ENCODE measurements at regions not wholly inside any gene's neighbourhood (a gene's known extent, or its start where the extent isn't known, plus 50 kb on each side); places are given as distances from the start of the nearest gene placed in this dataset.

GRCh38 chr4:133424605-133425004 is 275.5 kb downstream of the PCDH10 start:
- DNase-seq (no peak), ATAC-seq (no peak)
- no peaks in the 10 kb centered on the region for H3K36me3 Mint-ChIP-seq (ENCODE audit: low read depth)
- no peaks in the 10 kb centered on the region for H3K9me3 Mint-ChIP-seq
- no peak overlapping the region for H3K27ac Mint-ChIP-seq
- no peaks in the 10 kb centered on the region for H3K4me1 Mint-ChIP-seq
- no peaks in the 10 kb centered on the region for H3K27me3 Mint-ChIP-seq
- no peak overlapping the region for H3K4me3 Mint-ChIP-seq

- no peak for DNase-seq
- ATAC-seq = no peak
- Mint-ChIP-seq H3K9me3 (no peaks in the 10 kb centered on the region), H3K4me1 (no peaks in the 10 kb centered on the region), H3K27ac (no peak overlapping the region), H3K4me3 (no peak overlapping the region), H3K27me3 (no peaks in the 10 kb centered on the region), H3K36me3 (ENCODE audit: low read depth) (no peaks in the 10 kb centered on the region)
These were observed 254.8 kb downstream of the PCDH10 start for GRCh38 chr4:133403913-133404312.

- Mint-ChIP-seq H3K27me3 (no peaks in the 10 kb centered on the region), H3K4me3 (no peak overlapping the region), H3K9me3 (no peaks in the 10 kb centered on the region), H3K27ac (no peak overlapping the region), H3K36me3 (ENCODE audit: low read depth) (no peaks in the 10 kb centered on the region), H3K4me1 (no peaks in the 10 kb centered on the region)
- no peak for DNase-seq
- no peak for ATAC-seq
These were observed 253.5 kb downstream of the PCDH10 start for GRCh38 chr4:133402616-133403015.

- no peaks in the 10 kb centered on the region for H3K9me3 Mint-ChIP-seq
- no peak for DNase-seq
- H3K4me3 Mint-ChIP-seq = no peak overlapping the region
- no peaks in the 10 kb centered on the region for H3K27me3 Mint-ChIP-seq
- no peaks in the 10 kb centered on the region for H3K36me3 Mint-ChIP-seq (ENCODE audit: low read depth)
- H3K27ac Mint-ChIP-seq = no peak overlapping the region
- no peak for ATAC-seq
- H3K4me1 Mint-ChIP-seq = no peaks in the 10 kb centered on the region
These were observed 246.0 kb downstream of the PCDH10 start for GRCh38 chr4:133394971-133395627.

GRCh38 chr4:133390198-133390855 is 241.2 kb downstream of the PCDH10 start:
- H3K27ac Mint-ChIP-seq = no peak overlapping the region
- H3K9me3 Mint-ChIP-seq = peaks cover 8% of the 10 kb centered on the region
- DNase-seq (no peak), ATAC-seq (no peak)
- no peak overlapping the region for H3K4me3 Mint-ChIP-seq
- H3K4me1 Mint-ChIP-seq = no peaks in the 10 kb centered on the region
- no peaks in the 10 kb centered on the region for H3K36me3 Mint-ChIP-seq (ENCODE audit: low read depth)
- no peaks in the 10 kb centered on the region for H3K27me3 Mint-ChIP-seq

- H3K36me3 Mint-ChIP-seq (ENCODE audit: low read depth) = no peaks in the 10 kb centered on the region
- no peak overlapping the region for H3K4me3 Mint-ChIP-seq
These were observed 239.9 kb downstream of the PCDH10 start for GRCh38 chr4:133389029-133389428.

GRCh38 chr4:133385161-133385954 is 236.3 kb downstream of the PCDH10 start:
- H3K27me3 Mint-ChIP-seq = no peaks in the 10 kb centered on the region
- no peaks in the 10 kb centered on the region for H3K4me1 Mint-ChIP-seq
- H3K4me3 Mint-ChIP-seq = no peak overlapping the region
- peaks cover 8% of the 10 kb centered on the region for H3K9me3 Mint-ChIP-seq
- no peaks in the 10 kb centered on the region for H3K36me3 Mint-ChIP-seq (ENCODE audit: low read depth)
- DNase-seq (no peak), ATAC-seq (no peak)
- H3K27ac Mint-ChIP-seq = no peak overlapping the region

More at GRCh38 chr4:133389029-133389428, 239.9 kb downstream of the PCDH10 start:
- no peaks in the 10 kb centered on the region for H3K27me3 Mint-ChIP-seq
- peaks cover 8% of the 10 kb centered on the region for H3K9me3 Mint-ChIP-seq
- no peak overlapping the region for H3K27ac Mint-ChIP-seq
- DNase-seq (no peak), ATAC-seq (no peak)
- H3K4me1 Mint-ChIP-seq = no peaks in the 10 kb centered on the region

GRCh38 chr4:133379681-133380438 is 230.8 kb downstream of the PCDH10 start:
- no peaks in the 10 kb centered on the region for H3K4me1 Mint-ChIP-seq
- H3K27me3 Mint-ChIP-seq = no peaks in the 10 kb centered on the region
- ATAC-seq = no peak
- no peaks in the 10 kb centered on the region for H3K36me3 Mint-ChIP-seq (ENCODE audit: low read depth)
- DNase-seq = no peak
- no peak overlapping the region for H3K4me3 Mint-ChIP-seq
- H3K27ac Mint-ChIP-seq = no peak overlapping the region
- H3K9me3 Mint-ChIP-seq = peaks cover 8% of the 10 kb centered on the region

GRCh38 chr4:133377286-133377685 is 228.2 kb downstream of the PCDH10 start:
- H3K9me3 Mint-ChIP-seq = peaks cover 8% of the 10 kb centered on the region
- no peak overlapping the region for H3K27ac Mint-ChIP-seq

GRCh38 chr4:133372699-133373098 is 223.6 kb downstream of the PCDH10 start:
- H3K36me3 Mint-ChIP-seq (ENCODE audit: low read depth) = no peaks in the 10 kb centered on the region
- H3K9me3 Mint-ChIP-seq = peaks cover 3% of the 10 kb centered on the region
- ATAC-seq (no peak), DNase-seq (no peak)
- H3K27me3 Mint-ChIP-seq = no peaks in the 10 kb centered on the region
- no peak overlapping the region for H3K27ac Mint-ChIP-seq
- no peak overlapping the region for H3K4me3 Mint-ChIP-seq
- H3K4me1 Mint-ChIP-seq = no peaks in the 10 kb centered on the region

More at GRCh38 chr4:133377286-133377685, 228.2 kb downstream of the PCDH10 start:
- no peak for ATAC-seq
- Mint-ChIP-seq H3K4me1 (no peaks in the 10 kb centered on the region), H3K36me3 (ENCODE audit: low read depth) (no peaks in the 10 kb centered on the region), H3K27me3 (no peaks in the 10 kb centered on the region), H3K4me3 (no peak overlapping the region)
- no peak for DNase-seq

GRCh38 chr4:133355633-133356032 is 206.5 kb downstream of the PCDH10 start:
- no peaks in the 10 kb centered on the region for H3K27me3 Mint-ChIP-seq
- no peak overlapping the region for H3K4me3 Mint-ChIP-seq
- DNase-seq (no peak), ATAC-seq (no peak)
- H3K36me3 Mint-ChIP-seq (ENCODE audit: low read depth) = no peaks in the 10 kb centered on the region
- no peak overlapping the region for H3K27ac Mint-ChIP-seq
- peaks cover 9% of the 10 kb centered on the region for H3K9me3 Mint-ChIP-seq
- H3K4me1 Mint-ChIP-seq = no peaks in the 10 kb centered on the region

GRCh38 chr4:133347409-133347808 is 198.3 kb downstream of the PCDH10 start:
- H3K9me3 Mint-ChIP-seq = peaks cover 17% of the 10 kb centered on the region
- H3K4me3 Mint-ChIP-seq = no peak overlapping the region
- no peak overlapping the region for H3K27ac Mint-ChIP-seq
- ATAC-seq (no peak), DNase-seq (no peak)
- no peaks in the 10 kb centered on the region for H3K36me3 Mint-ChIP-seq (ENCODE audit: low read depth)
- H3K4me1 Mint-ChIP-seq = no peaks in the 10 kb centered on the region
- no peaks in the 10 kb centered on the region for H3K27me3 Mint-ChIP-seq

GRCh38 chr4:133324491-133324890 is 175.4 kb downstream of the PCDH10 start:
- no peaks in the 10 kb centered on the region for H3K36me3 Mint-ChIP-seq (ENCODE audit: low read depth)
- peaks cover 5% of the 10 kb centered on the region for H3K9me3 Mint-ChIP-seq
- H3K4me3 Mint-ChIP-seq = no peak overlapping the region
- DNase-seq (no peak), ATAC-seq (no peak)
- H3K27ac Mint-ChIP-seq = no peak overlapping the region
- H3K4me1 Mint-ChIP-seq = no peaks in the 10 kb centered on the region
- H3K27me3 Mint-ChIP-seq = no peaks in the 10 kb centered on the region

- ATAC-seq (no peak), DNase-seq (no peak)
- Mint-ChIP-seq H3K36me3 (ENCODE audit: low read depth) (no peaks in the 10 kb centered on the region), H3K9me3 (peaks cover 5% of the 10 kb centered on the region), H3K4me3 (no peak overlapping the region), H3K27ac (no peak overlapping the region), H3K27me3 (no peaks in the 10 kb centered on the region), H3K4me1 (no peaks in the 10 kb centered on the region)
These were observed 174.6 kb downstream of the PCDH10 start for GRCh38 chr4:133323670-133324069.

All from activated naive CD8-positive, alpha-beta T cell treated with anti-CD3 and anti-CD28 coated beads, Interleukin-2, amount 50 U/mL, for 24 hours (primary cell).